WTC11 (cell line): ENCODE measurements at regions not wholly inside any gene's neighbourhood (a gene's known extent, or its start where the extent isn't known, plus 50 kb on each side); places are given as distances from the start of the nearest gene placed in this dataset.
"Not testable (repeated sequence)": the region's sequence is repeated elsewhere in the genome, so short reads cannot be mapped to it uniquely, and the experiment has no call there.

Source experiments
- ATAC-seq: fragments of 200-7000 bp; cut with Tn5 transposase; 2 replicates; pipeline ENCODE4 v1.10.0; 2021; ENCODE audit warnings: mild to moderate bottlenecking, moderate library complexity
- CTCF ChIA-PET: fragments of 300-600 bp; sonication (Branson Sonifier 250); formaldehyde crosslinking; loops from one replicate; lab custom pipeline; 2021; ENCODE audit warnings: antibody characterized with exemption; lab: Charles Lee
- POLR2A ChIA-PET: fragments of 350-600 bp; sonication (Branson Sonifier 250); formaldehyde crosslinking; loops from one replicate; lab custom pipeline; 2021; ENCODE audit warnings: antibody characterized with exemption; lab: Charles Lee
- DNase-seq: peaks from one replicate; pipeline ENCODE4 v3.0.0; 2021; ENCODE audit warnings: low spot score
- H3K27ac Mint-ChIP-seq: 2 replicates; pipeline ENCODE4 v1.8.0; 2021; ENCODE audit warnings: mixed read lengths
- H3K27me3 Mint-ChIP-seq: 2 replicates; pipeline ENCODE4 v1.8.0; 2021; ENCODE audit warnings: low read depth, mild to moderate bottlenecking, moderate library complexity, mixed read lengths
- H3K36me3 Mint-ChIP-seq: 2 replicates; pipeline ENCODE4 v1.8.0; 2021; ENCODE audit warnings: mixed read lengths
- H3K4me1 Mint-ChIP-seq: 2 replicates; pipeline ENCODE4 v1.8.0; 2022; ENCODE audit warnings: mixed read lengths
- H3K4me3 Mint-ChIP-seq: 2 replicates; pipeline ENCODE4 v1.8.0; 2021; ENCODE audit warnings: mild to moderate bottlenecking, moderate library complexity, mixed read lengths
- H3K9me3 Mint-ChIP-seq: 2 replicates; pipeline ENCODE4 v1.8.0; 2021; ENCODE audit warnings: mixed read lengths
- CREM ChIP-seq: sonication (generic); formaldehyde crosslinking; IDR thresholded peaks from 2 replicates; pipeline ENCODE4 v1.8.1; 2022; ENCODE audit warnings: mild to moderate bottlenecking, missing genetic modification reagents, moderate library complexity
- EMX1 ChIP-seq: fragments of 250-450 bp; sonication (Bioruptor Pico); IDR thresholded peaks from 2 replicates; pipeline ENCODE4 v1.8.0; 2021; ENCODE audit warnings: mild to moderate bottlenecking
- IRF2 ChIP-seq: sonication (generic); formaldehyde crosslinking; IDR thresholded peaks from 2 replicates; pipeline ENCODE4 v1.8.0; 2022; ENCODE audit warnings: low read depth, missing genetic modification reagents, borderline replicate concordance
- MXD4 ChIP-seq: fragments of 250-450 bp; sonication (Bioruptor Pico); IDR thresholded peaks from 2 replicates; pipeline ENCODE4 v1.8.0; 2021; ENCODE audit warnings: mild to moderate bottlenecking, moderate library complexity, borderline replicate concordance
- MYBL2 ChIP-seq: sonication (generic); formaldehyde crosslinking; IDR thresholded peaks from 2 replicates; pipeline ENCODE4 v1.8.1; 2023; ENCODE audit warnings: mild to moderate bottlenecking, moderate library complexity, missing genetic modification reagents
- NFATC4 ChIP-seq: fragments of 250-450 bp; sonication (Bioruptor Pico); IDR thresholded peaks from 2 replicates; pipeline ENCODE4 v1.9.0; 2021; ENCODE audit warnings: mild to moderate bottlenecking
- TEAD1 ChIP-seq: sonication (generic); formaldehyde crosslinking; IDR thresholded peaks from 2 replicates; pipeline ENCODE4 v1.8.0; 2022; ENCODE audit warnings: mild to moderate bottlenecking, missing genetic modification reagents
- ZNF396 ChIP-seq: fragments of 250-450 bp; sonication (Bioruptor Pico); IDR thresholded peaks from 2 replicates; pipeline ENCODE4 v1.8.0; 2021; ENCODE audit warnings: mild to moderate bottlenecking, moderate library complexity, borderline replicate concordance
- ZNF671 ChIP-seq: fragments of 250-450 bp; sonication (Bioruptor Pico); IDR thresholded peaks from 2 replicates; pipeline ENCODE4 v1.8.0; 2021; ENCODE audit warnings: mild to moderate bottlenecking
- TF ChIP-seq, protein P1 (sequence below): sonication (generic); formaldehyde crosslinking; IDR thresholded peaks from 2 replicates; pipeline ENCODE4 v1.8.1; 2022; ENCODE audit warnings: mild to moderate bottlenecking, moderate library complexity, missing genetic modification reagents
- TF ChIP-seq, protein P2 (sequence below): sonication (generic); formaldehyde crosslinking; IDR thresholded peaks from 2 replicates; pipeline ENCODE4 v1.8.0; 2023; ENCODE audit warnings: mild to moderate bottlenecking, missing genetic modification reagents
- TF ChIP-seq, protein P3 (sequence below): fragments of 250-450 bp; sonication (Bioruptor Pico); IDR thresholded peaks from 2 replicates; pipeline ENCODE4 v1.8.0; 2021; ENCODE audit warnings: mild to moderate bottlenecking
- TF ChIP-seq, protein P4 (sequence below): sonication (generic); formaldehyde crosslinking; IDR thresholded peaks from 2 replicates; pipeline ENCODE4 v1.8.1; 2023; ENCODE audit warnings: mild to moderate bottlenecking, moderate library complexity, missing genetic modification reagents
- TF ChIP-seq, protein P5 (sequence below): sonication (generic); formaldehyde crosslinking; IDR thresholded peaks from 2 replicates; pipeline ENCODE4 v1.8.0; 2023; ENCODE audit warnings: missing genetic modification reagents, mild to moderate bottlenecking, borderline replicate concordance

DNA sequence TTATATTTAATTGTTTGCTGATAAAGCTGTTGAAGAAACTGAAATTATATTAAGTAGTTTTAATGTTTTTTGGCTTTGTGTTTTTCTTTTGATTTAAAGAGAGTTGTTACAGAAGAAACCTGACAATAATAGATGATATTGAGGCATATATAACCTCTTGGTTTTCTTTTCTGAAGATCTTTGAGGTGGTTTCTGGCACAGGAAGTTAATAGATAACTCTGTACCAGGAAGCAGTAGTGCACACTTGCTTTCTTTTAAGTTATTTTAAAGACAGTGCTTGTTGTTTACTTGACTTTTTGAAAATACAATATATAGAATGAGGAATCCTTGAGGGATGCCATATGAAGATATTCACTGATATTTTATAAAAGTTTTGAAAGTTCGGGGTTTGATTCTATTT lies 209.0 kb upstream of the FBXO33 start:
- H3K4me1 Mint-ChIP-seq, result no peaks in the 10 kb centered on the region
- POLR2A ChIA-PET, result no interaction called here
- ATAC-seq (no peak), DNase-seq (no peak)
- peaks cover 27% of the 10 kb centered on the region for H3K9me3 Mint-ChIP-seq
- CTCF ChIA-PET, result no interaction called here
- TF ChIP-seq TEAD1 (no peak), ZNF396 (CRISPR knock-in tag) (no peak), MYBL2 (CRISPR knock-in tag) (no peak), EMX1 (CRISPR knock-in tag) (no peak), IRF2 (CRISPR knock-in tag) (no peak), MXD4 (CRISPR knock-in tag) (no peak), ZNF671 (no peak), NFATC4 (CRISPR knock-in tag) (no peak), CREM (CRISPR knock-in tag) (no peak)
- TF ChIP-seq, protein P1, sequence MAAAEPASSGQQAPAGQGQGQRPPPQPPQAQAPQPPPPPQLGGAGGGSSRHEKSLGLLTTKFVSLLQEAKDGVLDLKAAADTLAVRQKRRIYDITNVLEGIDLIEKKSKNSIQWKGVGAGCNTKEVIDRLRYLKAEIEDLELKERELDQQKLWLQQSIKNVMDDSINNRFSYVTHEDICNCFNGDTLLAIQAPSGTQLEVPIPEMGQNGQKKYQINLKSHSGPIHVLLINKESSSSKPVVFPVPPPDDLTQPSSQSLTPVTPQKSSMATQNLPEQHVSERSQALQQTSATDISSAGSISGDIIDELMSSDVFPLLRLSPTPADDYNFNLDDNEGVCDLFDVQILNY (CRISPR knock-in tag), result no peak
- TF ChIP-seq, protein P2, sequence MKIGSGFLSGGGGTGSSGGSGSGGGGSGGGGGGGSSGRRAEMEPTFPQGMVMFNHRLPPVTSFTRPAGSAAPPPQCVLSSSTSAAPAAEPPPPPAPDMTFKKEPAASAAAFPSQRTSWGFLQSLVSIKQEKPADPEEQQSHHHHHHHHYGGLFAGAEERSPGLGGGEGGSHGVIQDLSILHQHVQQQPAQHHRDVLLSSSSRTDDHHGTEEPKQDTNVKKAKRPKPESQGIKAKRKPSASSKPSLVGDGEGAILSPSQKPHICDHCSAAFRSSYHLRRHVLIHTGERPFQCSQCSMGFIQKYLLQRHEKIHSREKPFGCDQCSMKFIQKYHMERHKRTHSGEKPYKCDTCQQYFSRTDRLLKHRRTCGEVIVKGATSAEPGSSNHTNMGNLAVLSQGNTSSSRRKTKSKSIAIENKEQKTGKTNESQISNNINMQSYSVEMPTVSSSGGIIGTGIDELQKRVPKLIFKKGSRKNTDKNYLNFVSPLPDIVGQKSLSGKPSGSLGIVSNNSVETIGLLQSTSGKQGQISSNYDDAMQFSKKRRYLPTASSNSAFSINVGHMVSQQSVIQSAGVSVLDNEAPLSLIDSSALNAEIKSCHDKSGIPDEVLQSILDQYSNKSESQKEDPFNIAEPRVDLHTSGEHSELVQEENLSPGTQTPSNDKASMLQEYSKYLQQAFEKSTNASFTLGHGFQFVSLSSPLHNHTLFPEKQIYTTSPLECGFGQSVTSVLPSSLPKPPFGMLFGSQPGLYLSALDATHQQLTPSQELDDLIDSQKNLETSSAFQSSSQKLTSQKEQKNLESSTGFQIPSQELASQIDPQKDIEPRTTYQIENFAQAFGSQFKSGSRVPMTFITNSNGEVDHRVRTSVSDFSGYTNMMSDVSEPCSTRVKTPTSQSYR (CRISPR knock-in tag), result no peak
- TF ChIP-seq, protein P3, sequence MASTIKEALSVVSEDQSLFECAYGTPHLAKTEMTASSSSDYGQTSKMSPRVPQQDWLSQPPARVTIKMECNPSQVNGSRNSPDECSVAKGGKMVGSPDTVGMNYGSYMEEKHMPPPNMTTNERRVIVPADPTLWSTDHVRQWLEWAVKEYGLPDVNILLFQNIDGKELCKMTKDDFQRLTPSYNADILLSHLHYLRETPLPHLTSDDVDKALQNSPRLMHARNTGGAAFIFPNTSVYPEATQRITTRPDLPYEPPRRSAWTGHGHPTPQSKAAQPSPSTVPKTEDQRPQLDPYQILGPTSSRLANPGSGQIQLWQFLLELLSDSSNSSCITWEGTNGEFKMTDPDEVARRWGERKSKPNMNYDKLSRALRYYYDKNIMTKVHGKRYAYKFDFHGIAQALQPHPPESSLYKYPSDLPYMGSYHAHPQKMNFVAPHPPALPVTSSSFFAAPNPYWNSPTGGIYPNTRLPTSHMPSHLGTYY (CRISPR knock-in tag), result no peak
- TF ChIP-seq, protein P4, sequence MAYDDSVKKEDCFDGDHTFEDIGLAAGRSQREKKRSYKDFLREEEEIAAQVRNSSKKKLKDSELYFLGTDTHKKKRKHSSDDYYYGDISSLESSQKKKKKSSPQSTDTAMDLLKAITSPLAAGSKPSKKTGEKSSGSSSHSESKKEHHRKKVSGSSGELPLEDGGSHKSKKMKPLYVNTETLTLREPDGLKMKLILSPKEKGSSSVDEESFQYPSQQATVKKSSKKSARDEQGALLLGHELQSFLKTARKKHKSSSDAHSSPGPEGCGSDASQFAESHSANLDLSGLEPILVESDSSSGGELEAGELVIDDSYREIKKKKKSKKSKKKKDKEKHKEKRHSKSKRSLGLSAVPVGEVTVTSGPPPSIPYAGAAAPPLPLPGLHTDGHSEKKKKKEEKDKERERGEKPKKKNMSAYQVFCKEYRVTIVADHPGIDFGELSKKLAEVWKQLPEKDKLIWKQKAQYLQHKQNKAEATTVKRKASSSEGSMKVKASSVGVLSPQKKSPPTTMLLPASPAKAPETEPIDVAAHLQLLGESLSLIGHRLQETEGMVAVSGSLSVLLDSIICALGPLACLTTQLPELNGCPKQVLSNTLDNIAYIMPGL (CRISPR knock-in tag), result no peak
- TF ChIP-seq, protein P5, sequence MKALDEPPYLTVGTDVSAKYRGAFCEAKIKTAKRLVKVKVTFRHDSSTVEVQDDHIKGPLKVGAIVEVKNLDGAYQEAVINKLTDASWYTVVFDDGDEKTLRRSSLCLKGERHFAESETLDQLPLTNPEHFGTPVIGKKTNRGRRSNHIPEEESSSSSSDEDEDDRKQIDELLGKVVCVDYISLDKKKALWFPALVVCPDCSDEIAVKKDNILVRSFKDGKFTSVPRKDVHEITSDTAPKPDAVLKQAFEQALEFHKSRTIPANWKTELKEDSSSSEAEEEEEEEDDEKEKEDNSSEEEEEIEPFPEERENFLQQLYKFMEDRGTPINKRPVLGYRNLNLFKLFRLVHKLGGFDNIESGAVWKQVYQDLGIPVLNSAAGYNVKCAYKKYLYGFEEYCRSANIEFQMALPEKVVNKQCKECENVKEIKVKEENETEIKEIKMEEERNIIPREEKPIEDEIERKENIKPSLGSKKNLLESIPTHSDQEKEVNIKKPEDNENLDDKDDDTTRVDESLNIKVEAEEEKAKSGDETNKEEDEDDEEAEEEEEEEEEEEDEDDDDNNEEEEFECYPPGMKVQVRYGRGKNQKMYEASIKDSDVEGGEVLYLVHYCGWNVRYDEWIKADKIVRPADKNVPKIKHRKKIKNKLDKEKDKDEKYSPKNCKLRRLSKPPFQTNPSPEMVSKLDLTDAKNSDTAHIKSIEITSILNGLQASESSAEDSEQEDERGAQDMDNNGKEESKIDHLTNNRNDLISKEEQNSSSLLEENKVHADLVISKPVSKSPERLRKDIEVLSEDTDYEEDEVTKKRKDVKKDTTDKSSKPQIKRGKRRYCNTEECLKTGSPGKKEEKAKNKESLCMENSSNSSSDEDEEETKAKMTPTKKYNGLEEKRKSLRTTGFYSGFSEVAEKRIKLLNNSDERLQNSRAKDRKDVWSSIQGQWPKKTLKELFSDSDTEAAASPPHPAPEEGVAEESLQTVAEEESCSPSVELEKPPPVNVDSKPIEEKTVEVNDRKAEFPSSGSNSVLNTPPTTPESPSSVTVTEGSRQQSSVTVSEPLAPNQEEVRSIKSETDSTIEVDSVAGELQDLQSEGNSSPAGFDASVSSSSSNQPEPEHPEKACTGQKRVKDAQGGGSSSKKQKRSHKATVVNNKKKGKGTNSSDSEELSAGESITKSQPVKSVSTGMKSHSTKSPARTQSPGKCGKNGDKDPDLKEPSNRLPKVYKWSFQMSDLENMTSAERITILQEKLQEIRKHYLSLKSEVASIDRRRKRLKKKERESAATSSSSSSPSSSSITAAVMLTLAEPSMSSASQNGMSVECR, result no peak
- peaks cover 14% of the 10 kb centered on the region for H3K36me3 Mint-ChIP-seq
- 0 out of 2 replicates have a peak, but pooled peaks cover 4% of the 10 kb centered on the region for H3K27me3 Mint-ChIP-seq
- no peak overlapping the region for H3K27ac Mint-ChIP-seq
- no peak overlapping the region for H3K4me3 Mint-ChIP-seq

DNA sequence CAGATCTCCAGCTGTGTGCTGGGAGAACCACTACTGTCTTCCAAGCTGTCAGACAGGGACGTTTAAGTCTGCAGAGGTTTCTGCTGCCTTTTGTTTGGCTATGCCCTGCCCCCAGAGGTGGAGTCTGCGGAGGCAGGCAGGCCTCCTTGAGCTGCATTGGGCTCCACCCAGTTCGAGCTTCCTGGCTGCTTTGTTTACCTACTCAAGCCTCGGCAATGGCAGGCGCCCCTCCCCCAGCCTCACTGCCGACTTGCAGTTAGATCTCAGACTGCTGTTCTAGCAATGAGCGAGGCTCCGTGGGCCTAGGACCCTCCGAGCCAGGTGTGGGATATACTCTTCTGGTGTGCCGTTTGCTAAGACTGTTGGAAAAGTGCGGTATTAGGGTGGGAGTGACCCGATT lies 206.8 kb upstream of the FBXO33 start:
- CTCF ChIA-PET, DNase-seq, H3K4me1 Mint-ChIP-seq, ATAC-seq, POLR2A ChIA-PET, H3K27ac Mint-ChIP-seq, H3K27me3 Mint-ChIP-seq, H3K4me3 Mint-ChIP-seq: not testable (repeated sequence)
- H3K36me3 Mint-ChIP-seq, result peaks cover 14% of the 10 kb centered on the region
- H3K9me3 Mint-ChIP-seq, result peaks cover 27% of the 10 kb centered on the region
